Stimulated activated CD8-positive, alpha-beta memory T cell treated with anti-CD3 and anti-CD28 coated beads, Interleukin-12 subunit alpha, Interleukin-12 subunit beta, amount 100 ng/mL, for 1 hour (primary cell): ENCODE measurements at regions not wholly inside any gene's neighbourhood (a gene's known extent, or its start where the extent isn't known, plus 50 kb on each side); places are given as distances from the start of the nearest gene placed in this dataset.

Experiments
- DNase-seq: peaks from one replicate; pipeline ENCODE4 v3.0.0-alpha.2; 2020; ENCODE audit warnings: low read depth

- DNase-seq, result no peak
Measured at GRCh38 chr1:222105393-222105737, 363.5 kb upstream of the DUSP10 start.

- no peak for DNase-seq
Measured at GRCh38 chr1:222104694-222105392, 363.0 kb upstream of the DUSP10 start.

GRCh38 chr1:222104097-222104496, 362.2 kb upstream of the DUSP10 start:
- no peak for DNase-seq

GRCh38 chr1:222099746-222100145, 357.9 kb upstream of the DUSP10 start:
- DNase-seq, result no peak

GRCh38 chr1:222098404-222098803, 356.5 kb upstream of the DUSP10 start:
- DNase-seq, result no peak

GRCh38 chr1:222097588-222097987, 355.7 kb upstream of the DUSP10 start:
- DNase-seq, result no peak

- no peak for DNase-seq
Measured at GRCh38 chr1:222096883-222097282, 355.0 kb upstream of the DUSP10 start.

- no peak for DNase-seq
Measured at GRCh38 chr1:222096476-222096772, 354.5 kb upstream of the DUSP10 start.

GRCh38 chr1:222095606-222096475, 354.0 kb upstream of the DUSP10 start:
- peak; percentile 33 for DNase-seq

GRCh38 chr1:222093518-222093917, 351.6 kb upstream of the DUSP10 start:
- no peak for DNase-seq

GRCh38 chr1:222090103-222090502, 348.2 kb upstream of the DUSP10 start:
- no peak for DNase-seq

- DNase-seq, result no peak
Measured at GRCh38 chr1:222087221-222087920, 345.5 kb upstream of the DUSP10 start.

- DNase-seq, result no peak
Measured at GRCh38 chr1:222084996-222085395, 343.1 kb upstream of the DUSP10 start.

- no peak for DNase-seq
Measured at GRCh38 chr1:222084048-222084447, 342.2 kb upstream of the DUSP10 start.

GRCh38 chr1:222081859-222082258, 340.0 kb upstream of the DUSP10 start:
- DNase-seq, result no peak

- DNase-seq, result no peak
Measured at GRCh38 chr1:222079566-222079965, 337.7 kb upstream of the DUSP10 start.

GRCh38 chr1:222077206-222077605, 335.3 kb upstream of the DUSP10 start:
- DNase-seq, result no peak

- DNase-seq, result no peak
Measured at GRCh38 chr1:222074317-222074716, 332.4 kb upstream of the DUSP10 start.

- no peak for DNase-seq
Measured at GRCh38 chr1:222073307-222073995, 331.6 kb upstream of the DUSP10 start.

GRCh38 chr1:222071387-222071786, 329.5 kb upstream of the DUSP10 start:
- no peak for DNase-seq

GRCh38 chr1:222068937-222069336, 327.0 kb upstream of the DUSP10 start:
- no peak for DNase-seq

- no peak for DNase-seq
Measured at GRCh38 chr1:222068101-222068500, 326.2 kb upstream of the DUSP10 start.

GRCh38 chr1:222066539-222066938, 324.6 kb upstream of the DUSP10 start:
- no peak for DNase-seq
